ENCODE measurements at regions not wholly inside any gene's neighbourhood (a gene's known extent, or its start where the extent isn't known, plus 50 kb on each side); places are given as distances from the start of the nearest gene placed in this dataset.

DNA sequence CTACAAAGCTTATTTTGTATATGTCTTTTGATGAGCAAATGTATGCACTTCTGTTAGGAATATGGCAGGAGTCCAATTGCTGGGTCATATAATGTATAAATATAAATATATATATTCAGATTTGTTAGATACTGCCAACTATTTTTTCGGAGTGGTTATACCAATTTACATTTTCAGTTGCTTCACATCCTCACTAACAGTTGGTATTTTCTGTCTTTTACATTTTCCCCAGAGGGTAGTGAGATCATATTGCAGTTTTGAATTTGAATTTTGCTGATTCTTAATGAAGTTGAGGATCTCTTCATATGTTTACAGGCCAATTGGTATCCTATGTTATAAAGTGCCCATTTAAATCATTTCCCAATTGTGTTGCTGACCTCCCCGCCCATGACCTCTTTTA lies 139.0 kb upstream of the KCNMB2 start:
- CTCF ChIA-PET (ENCODE audit: low intra/inter-chr PET ratio, low total read pairs), result no interaction called here
- no peaks in the 10 kb centered on the region for H3K79me2 ChIP-seq (ENCODE audit: insufficient read depth, low read length)
- ATAC-seq, result no peak
- no peak overlapping the region for H3K4me3 ChIP-seq (replicated peaks in 1 of 3; ENCODE audit: insufficient read depth in 1 of 3, low read depth in 2 of 3, low read length in 3 of 3)
- no peaks in the 10 kb centered on the region for H3K36me3 ChIP-seq (replicated peaks in 1 of 2; ENCODE audit: control insufficient read depth in 1 of 2, insufficient read depth in 2 of 2, low read length in 2 of 2)
- no peak overlapping the region for H3K4me2 ChIP-seq (ENCODE audit: low read depth, low read length)
- no peak for DNase-seq (ENCODE audit: low spot score)
- H3K4me1 ChIP-seq (ENCODE audit: insufficient read depth, low read length), result no peaks in the 10 kb centered on the region
- intact Hi-C loops (cut with micrococcal nuclease; ENCODE audit: unreplicated experiment), result no loop called here
- no peaks in the 10 kb centered on the region for H3K27me3 ChIP-seq (ENCODE audit: control insufficient read depth in 1 of 2, insufficient read depth in 2 of 2, low read length in 2 of 2)
- POLR2A ChIA-PET, result no interaction called here
- no peak overlapping the region for H3K27ac ChIP-seq (ENCODE audit: extremely low read length, insufficient read depth, low read length)
- in situ Hi-C loops (cut with HindIII; ENCODE audit: extremely low pct_ligation_motif_present, low pct_unique_long_range_greater_than_20kb), result no loop called here
- no peak overlapping the region for H3K9ac ChIP-seq (ENCODE audit: insufficient read depth, low read depth, low read length)
- no peaks in the 10 kb centered on the region for H4K20me1 ChIP-seq (ENCODE audit: insufficient read depth, low read length)
- FAIRE-seq, result no peak
- no peak overlapping the region for H2AFZ ChIP-seq (ENCODE audit: low read length)
- H3K9me3 ChIP-seq (ENCODE audit: low read length), result no peaks in the 10 kb centered on the region
- TF ChIP-seq SMAD1 (CRISPR knock-in tag; IDR thresholded peaks at IDR 0.05; ENCODE audit: borderline replicate concordance, low read depth) (no peak), ZNF652 (CRISPR knock-in tag; IDR thresholded peaks at IDR 0.05; ENCODE audit: borderline replicate concordance, low read depth) (no peak), ZNF558 (CRISPR knock-in tag; IDR thresholded peaks at IDR 0.05; ENCODE audit: borderline replicate concordance) (no peak), ZNF746 (CRISPR knock-in tag; IDR thresholded peaks at IDR 0.05) (no peak), FOXP1 (IDR thresholded peaks at IDR 0.05) (no peak), FOXP1 (CRISPR knock-in tag; IDR thresholded peaks at IDR 0.05) (no peak), ZNF589 (CRISPR knock-in tag; conservative IDR thresholded peaks at IDR 0.05) (no peak), ZNF777 (CRISPR knock-in tag; IDR thresholded peaks at IDR 0.05) (no peak), ZFP36L2 (CRISPR knock-in tag; IDR thresholded peaks at IDR 0.05) (no peak), FOXM1 (CRISPR knock-in tag; IDR thresholded peaks at IDR 0.05) (no peak), MATR3 (CRISPR knock-in tag; IDR thresholded peaks at IDR 0.05) (no peak)
- TF ChIP-seq, protein P1, sequence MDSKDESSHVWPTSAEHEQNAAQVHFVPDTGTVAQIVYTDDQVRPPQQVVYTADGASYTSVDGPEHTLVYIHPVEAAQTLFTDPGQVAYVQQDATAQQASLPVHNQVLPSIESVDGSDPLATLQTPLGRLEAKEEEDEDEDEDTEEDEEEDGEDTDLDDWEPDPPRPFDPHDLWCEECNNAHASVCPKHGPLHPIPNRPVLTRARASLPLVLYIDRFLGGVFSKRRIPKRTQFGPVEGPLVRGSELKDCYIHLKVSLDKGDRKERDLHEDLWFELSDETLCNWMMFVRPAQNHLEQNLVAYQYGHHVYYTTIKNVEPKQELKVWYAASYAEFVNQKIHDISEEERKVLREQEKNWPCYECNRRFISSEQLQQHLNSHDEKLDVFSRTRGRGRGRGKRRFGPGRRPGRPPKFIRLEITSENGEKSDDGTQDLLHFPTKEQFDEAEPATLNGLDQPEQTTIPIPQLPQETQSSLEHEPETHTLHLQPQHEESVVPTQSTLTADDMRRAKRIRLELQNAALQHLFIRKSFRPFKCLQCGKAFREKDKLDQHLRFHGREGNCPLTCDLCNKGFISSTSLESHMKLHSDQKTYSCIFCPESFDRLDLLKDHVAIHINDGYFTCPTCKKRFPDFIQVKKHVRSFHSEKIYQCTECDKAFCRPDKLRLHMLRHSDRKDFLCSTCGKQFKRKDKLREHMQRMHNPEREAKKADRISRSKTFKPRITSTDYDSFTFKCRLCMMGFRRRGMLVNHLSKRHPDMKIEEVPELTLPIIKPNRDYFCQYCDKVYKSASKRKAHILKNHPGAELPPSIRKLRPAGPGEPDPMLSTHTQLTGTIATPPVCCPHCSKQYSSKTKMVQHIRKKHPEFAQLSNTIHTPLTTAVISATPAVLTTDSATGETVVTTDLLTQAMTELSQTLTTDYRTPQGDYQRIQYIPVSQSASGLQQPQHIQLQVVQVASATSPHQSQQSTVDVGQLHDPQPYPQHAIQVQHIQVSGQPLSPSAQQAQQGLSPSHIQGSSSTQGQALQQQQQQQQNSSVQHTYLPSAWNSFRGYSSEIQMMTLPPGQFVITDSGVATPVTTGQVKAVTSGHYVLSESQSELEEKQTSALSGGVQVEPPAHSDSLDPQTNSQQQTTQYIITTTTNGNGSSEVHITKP (CRISPR knock-in tag; IDR thresholded peaks at IDR 0.05; ENCODE audit: low read depth), result no peak
- no TSS peak for BruUV-seq (replicated peaks)
- WGBS (ENCODE audit: low lambda C conversion rate), result 0% methylated on average over 2 of the region's 2 CpGs
